ENCODE measurements at regions not wholly inside any gene's neighbourhood (a gene's known extent, or its start where the extent isn't known, plus 50 kb on each side); places are given as distances from the start of the nearest gene placed in this dataset.

DNA sequence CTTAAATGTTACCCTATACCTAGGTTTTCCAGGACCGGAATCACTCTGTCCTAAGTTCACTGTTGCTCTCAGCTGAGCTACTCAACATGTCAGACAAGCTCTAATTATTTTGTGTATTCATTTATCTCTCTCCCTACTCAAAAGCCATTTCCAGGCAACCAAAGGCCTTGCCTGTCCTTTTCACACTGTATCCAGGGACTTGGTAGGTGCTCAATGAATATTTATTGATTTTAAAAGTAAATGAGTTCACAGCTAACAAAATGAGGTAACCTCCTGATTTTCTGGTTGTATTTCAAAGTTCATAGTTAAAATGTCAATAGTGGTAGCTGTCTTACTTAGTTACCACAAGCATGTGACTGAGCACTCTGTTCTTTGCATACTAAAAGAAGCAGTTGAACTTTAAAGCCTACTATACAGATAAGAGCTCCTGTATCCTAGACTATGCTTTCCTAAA lies 522.2 kb downstream of the ACTL7B start:
- Mint-ChIP-seq H3K27me3 (ENCODE audit: unreplicated experiment) (no peaks in the 10 kb centered on the region), H3K36me3 (ENCODE audit: insufficient read depth, unreplicated experiment) (no peaks in the 10 kb centered on the region), H3K9me3 (ENCODE audit: low read depth, unreplicated experiment) (peaks cover 4% of the 10 kb centered on the region), H3K4me1 (ENCODE audit: low read depth, unreplicated experiment) (no peaks in the 10 kb centered on the region), H3K27ac (ENCODE audit: unreplicated experiment) (no peak overlapping the region), H3K4me3 (ENCODE audit: low read depth, unreplicated experiment) (no peak overlapping the region)
- DNase-seq: no peak
- BruUV-seq (replicated peaks): no TSS peak
- intact Hi-C loops (cut with micrococcal nuclease; ENCODE audit: unreplicated experiment): no loop called here
- CTCF ChIA-PET: no interaction called here
- TF ChIP-seq CTCF (IDR thresholded peaks at IDR 0.05; ENCODE audit: unreplicated experiment): no peak

DNA sequence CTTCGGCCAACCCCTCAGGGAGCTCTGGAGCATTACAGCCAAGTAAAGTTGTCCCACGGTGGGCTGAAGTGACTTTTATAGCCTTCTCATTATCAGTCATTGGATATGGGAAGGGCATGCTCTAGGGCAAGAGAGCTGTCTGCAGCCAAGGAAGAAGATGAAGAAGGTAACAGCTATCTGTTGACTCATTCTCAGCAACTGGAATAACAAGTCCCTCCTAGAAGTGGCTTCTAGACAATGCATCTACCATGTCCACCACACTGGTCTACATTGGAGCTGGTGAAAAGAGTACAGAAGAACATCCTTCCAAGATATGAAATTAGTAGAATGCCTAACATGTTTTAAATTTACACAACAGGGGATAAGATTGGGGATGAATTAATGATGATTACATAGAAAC lies 524.2 kb downstream of the ACTL7B start:
- BruUV-seq (replicated peaks): no TSS peak
- H3K27ac Mint-ChIP-seq (ENCODE audit: unreplicated experiment): no peak overlapping the region
- no peak overlapping the region for H3K4me3 Mint-ChIP-seq (ENCODE audit: low read depth, unreplicated experiment)
- DNase-seq: no peak
- no peaks in the 10 kb centered on the region for H3K27me3 Mint-ChIP-seq (ENCODE audit: unreplicated experiment)
- intact Hi-C loops (cut with micrococcal nuclease; ENCODE audit: unreplicated experiment): no loop called here
- H3K4me1 Mint-ChIP-seq (ENCODE audit: low read depth, unreplicated experiment): no peaks in the 10 kb centered on the region
- TF ChIP-seq CTCF (IDR thresholded peaks at IDR 0.05; ENCODE audit: unreplicated experiment): no peak
- H3K36me3 Mint-ChIP-seq (ENCODE audit: insufficient read depth, unreplicated experiment): no peaks in the 10 kb centered on the region
- CTCF ChIA-PET: no interaction called here
- H3K9me3 Mint-ChIP-seq (ENCODE audit: low read depth, unreplicated experiment): peaks cover 13% of the 10 kb centered on the region

- Mint-ChIP-seq H3K4me3 (ENCODE audit: low read depth, unreplicated experiment) (no peak overlapping the region), H3K36me3 (ENCODE audit: insufficient read depth, unreplicated experiment) (no peaks in the 10 kb centered on the region)
- no TSS peak for BruUV-seq (replicated peaks)
Measured at GRCh38 chr9:108325406-108325805, 530.4 kb downstream of the ACTL7B start.

GRCh38 chr9:108323615-108324014 lies 532.2 kb downstream of the ACTL7B start:
- no peak for DNase-seq
- BruUV-seq (replicated peaks): no TSS peak
- no peaks in the 10 kb centered on the region for H3K36me3 Mint-ChIP-seq (ENCODE audit: insufficient read depth, unreplicated experiment)
- no peak for TF ChIP-seq CTCF (IDR thresholded peaks at IDR 0.05; ENCODE audit: unreplicated experiment)
- CTCF ChIA-PET: no interaction called here
- no peak overlapping the region for H3K4me3 Mint-ChIP-seq (ENCODE audit: low read depth, unreplicated experiment)
- H3K27ac Mint-ChIP-seq (ENCODE audit: unreplicated experiment): no peak overlapping the region
- H3K9me3 Mint-ChIP-seq (ENCODE audit: low read depth, unreplicated experiment): peaks cover 14% of the 10 kb centered on the region
- H3K4me1 Mint-ChIP-seq (ENCODE audit: low read depth, unreplicated experiment): no peaks in the 10 kb centered on the region
- intact Hi-C loops (cut with micrococcal nuclease; ENCODE audit: unreplicated experiment): no loop called here
- H3K27me3 Mint-ChIP-seq (ENCODE audit: unreplicated experiment): no peaks in the 10 kb centered on the region

More at GRCh38 chr9:108325406-108325805, 530.4 kb downstream of the ACTL7B start:
- no peak for DNase-seq
- no peak for TF ChIP-seq CTCF (IDR thresholded peaks at IDR 0.05; ENCODE audit: unreplicated experiment)
- CTCF ChIA-PET: interaction anchor here (0.5 kb wide), 1 partner anchor 762 kb away, joined by 7 read pairs; no protein-coding TSS in a partner anchor
- Mint-ChIP-seq H3K27me3 (ENCODE audit: unreplicated experiment) (no peaks in the 10 kb centered on the region), H3K9me3 (ENCODE audit: low read depth, unreplicated experiment) (peaks cover 16% of the 10 kb centered on the region), H3K27ac (ENCODE audit: unreplicated experiment) (no peak overlapping the region), H3K4me1 (ENCODE audit: low read depth, unreplicated experiment) (no peaks in the 10 kb centered on the region)
- intact Hi-C loops (cut with micrococcal nuclease; ENCODE audit: unreplicated experiment): no loop called here
